Hepatocyte (in vitro differentiated cells): ENCODE measurements at regions not wholly inside any gene's neighbourhood (a gene's known extent, or its start where the extent isn't known, plus 50 kb on each side); places are given as distances from the start of the nearest gene placed in this dataset.

Source experiments
- DNase-seq: peaks from one replicate; pipeline ENCODE4 v3.0.0-alpha.2; 2016; ENCODE audit warnings: low spot score
- H2AFZ ChIP-seq: fragments of 200-600 bp; sonication (generic); 2 replicates; pipeline ENCODE4 v1.6.0; 2016; ENCODE audit warnings: antibody characterized with exemption, mild to moderate bottlenecking
- H3K27ac ChIP-seq: fragments of 200-600 bp; sonication (generic); 2 replicates; pipeline ENCODE4 v1.5.1; 2016; ENCODE audit warnings: mild to moderate bottlenecking
- H3K27me3 ChIP-seq: fragments of 200-600 bp; sonication (generic); 2 replicates; pipeline ENCODE4 v1.6.1; 2016
- H3K36me3 ChIP-seq: fragments of 200-600 bp; sonication (generic); replicated peaks from 2 replicates; pipeline ENCODE4 v1.5.1; 2016; ENCODE audit warnings: low read depth; ENCODE audit not compliant: insufficient read depth
- H3K4me1 ChIP-seq: fragments of 200-600 bp; sonication (generic); 2 replicates; pipeline ENCODE4 v1.5.1; 2016; ENCODE audit warnings: mild to moderate bottlenecking, moderate library complexity; ENCODE audit not compliant: insufficient read depth
- H3K4me2 ChIP-seq: fragments of 200-600 bp; sonication (generic); 2 replicates; pipeline ENCODE4 v1.6.0; 2016
- H3K4me3 ChIP-seq: fragments of 200-600 bp; sonication (generic); 2 replicates; pipeline ENCODE4 v1.5.1; 2016; ENCODE audit warnings: mild to moderate bottlenecking
- H3K79me2 ChIP-seq: fragments of 200-600 bp; sonication (generic); 2 replicates; pipeline ENCODE4 v1.6.0; 2017; ENCODE audit warnings: mild to moderate bottlenecking
- H3K9me2 ChIP-seq: fragments of 200-600 bp; sonication (generic); replicated peaks from 2 replicates; pipeline ENCODE4 v1.6.0; 2017; ENCODE audit warnings: mild to moderate bottlenecking; ENCODE audit not compliant: insufficient read depth
- H3K9me3 ChIP-seq: fragments of 200-600 bp; sonication (generic); 2 replicates; pipeline ENCODE4 v1.5.1; 2016; ENCODE audit warnings: low read depth, mild to moderate bottlenecking
- H4K20me1 ChIP-seq: fragments of 200-600 bp; sonication (generic); 2 replicates; pipeline ENCODE4 v1.6.0; 2016; ENCODE audit warnings: mild to moderate bottlenecking; ENCODE audit not compliant: insufficient read depth, poor library complexity, severe bottlenecking
- CTCF ChIP-seq: fragments of 200-600 bp; sonication (generic); IDR thresholded peaks from 2 replicates; pipeline ENCODE4 v1.5.1; 2016; ENCODE audit warnings: antibody characterized with exemption, mild to moderate bottlenecking; ENCODE audit not compliant: poor library complexity
- EZH2 ChIP-seq: fragments of 200-600 bp; sonication (generic); IDR thresholded peaks from 2 replicates; pipeline ENCODE4 v1.6.1; 2016; ENCODE audit warnings: antibody characterized with exemption, mild to moderate bottlenecking, borderline replicate concordance
- EZH2phosphoT487 ChIP-seq: fragments of 200-600 bp; sonication (generic); IDR thresholded peaks from one replicate; pipeline ENCODE4 v1.6.1; 2018; ENCODE audit warnings: antibody characterized with exemption, mild to moderate bottlenecking, low read depth, moderate library complexity; ENCODE audit not compliant: unreplicated experiment, severe bottlenecking
- WGBS: methylation state at CpG from one replicate; pipeline ENCODE4 v1.1.6; 2016; ENCODE audit warnings: low lambda C conversion rate; ENCODE audit errors: missing lambda C conversion rate; 5-methylcytosine and 5-hydroxymethylcytosine counted together

- 76% methylated on average over 2 of the region's 2 CpGs for WGBS
These were observed 323.4 kb upstream of the CAMK1G start for GRCh38 chr1:209260136-209260535.

GRCh38 chr1:209262631-209263030, 320.9 kb upstream of the CAMK1G start:
- Histone ChIP-seq H3K27ac (no peak overlapping the region), H3K79me2 (no peaks in the 10 kb centered on the region), H3K4me3 (no peak overlapping the region), H3K9me2 (no peaks in the 10 kb centered on the region), H3K36me3 (no peaks in the 10 kb centered on the region), H3K4me2 (no peak overlapping the region), H3K9me3 (no peaks in the 10 kb centered on the region), H2AFZ (no peak overlapping the region), H3K4me1 (peaks cover 11% of the 10 kb centered on the region), H3K27me3 (no peaks in the 10 kb centered on the region), H4K20me1 (no peaks in the 10 kb centered on the region)
- DNase-seq: no peak
- TF ChIP-seq EZH2phosphoT487: no peak
- no peak for TF ChIP-seq CTCF
- TF ChIP-seq EZH2: no peak
- WGBS: 100% methylated on average over 1 of the region's 1 CpG

More at GRCh38 chr1:209260136-209260535, 323.4 kb upstream of the CAMK1G start:
- H3K27ac ChIP-seq: no peak overlapping the region
- no peak for DNase-seq
- no peaks in the 10 kb centered on the region for H4K20me1 ChIP-seq
- no peak overlapping the region for H2AFZ ChIP-seq
- no peaks in the 10 kb centered on the region for H3K9me2 ChIP-seq
- H3K4me2 ChIP-seq: no peak overlapping the region
- H3K4me1 ChIP-seq: no peaks in the 10 kb centered on the region
- no peaks in the 10 kb centered on the region for H3K9me3 ChIP-seq
- H3K27me3 ChIP-seq: no peaks in the 10 kb centered on the region
- H3K36me3 ChIP-seq: no peaks in the 10 kb centered on the region
- no peaks in the 10 kb centered on the region for H3K79me2 ChIP-seq
- no peak overlapping the region for H3K4me3 ChIP-seq
- no peak for TF ChIP-seq EZH2
- TF ChIP-seq CTCF: no peak
- TF ChIP-seq EZH2phosphoT487: no peak

GRCh38 chr1:209265301-209265700, 318.2 kb upstream of the CAMK1G start:
- WGBS: 70% methylated on average over 7 of the region's 7 CpGs
- H3K79me2 ChIP-seq: no peaks in the 10 kb centered on the region
- no peak overlapping the region for H2AFZ ChIP-seq
- H3K9me2 ChIP-seq: no peaks in the 10 kb centered on the region
- no peaks in the 10 kb centered on the region for H4K20me1 ChIP-seq
- DNase-seq: no peak
- H3K27ac ChIP-seq: no peak overlapping the region
- no peak overlapping the region for H3K4me2 ChIP-seq
- no peak overlapping the region for H3K4me3 ChIP-seq
- no peaks in the 10 kb centered on the region for H3K9me3 ChIP-seq
- no peaks in the 10 kb centered on the region for H3K36me3 ChIP-seq
- TF ChIP-seq CTCF: no peak
- TF ChIP-seq EZH2phosphoT487: no peak
- TF ChIP-seq EZH2: no peak
- H3K4me1 ChIP-seq: peaks cover 11% of the 10 kb centered on the region
- no peaks in the 10 kb centered on the region for H3K27me3 ChIP-seq

- H3K4me2 ChIP-seq: no peak overlapping the region
- no peaks in the 10 kb centered on the region for H3K36me3 ChIP-seq
- peak; percentile 21 for DNase-seq
- no peaks in the 10 kb centered on the region for H3K79me2 ChIP-seq
- no peaks in the 10 kb centered on the region for H4K20me1 ChIP-seq
- TF ChIP-seq EZH2phosphoT487: no peak
- no peak for TF ChIP-seq CTCF
- TF ChIP-seq EZH2: no peak
- no peaks in the 10 kb centered on the region for H3K9me2 ChIP-seq
- WGBS: 28% methylated on average over 5 of the region's 5 CpGs
- no peak overlapping the region for H2AFZ ChIP-seq
- no peak overlapping the region for H3K4me3 ChIP-seq
- peaks cover 11% of the 10 kb centered on the region for H3K4me1 ChIP-seq
- no peaks in the 10 kb centered on the region for H3K9me3 ChIP-seq
- peak overlapping the region; percentile 13 for H3K27ac ChIP-seq
- no peaks in the 10 kb centered on the region for H3K27me3 ChIP-seq
These were observed 316.8 kb upstream of the CAMK1G start for GRCh38 chr1:209266590-209267205.
